Ovary (tissue), 7 donors: ENCODE measurements at regions not wholly inside any gene's neighbourhood (a gene's known extent, or its start where the extent isn't known, plus 50 kb on each side); places are given as distances from the start of the nearest gene placed in this dataset.

Experiments used
- DNase-seq, 5 donors: peaks; one replicate each; pipeline ENCODE4 v3.0.0-alpha.2; 2019 to 2020
- H3K27ac ChIP-seq, 2 donors: fragments of 200-600 bp; one replicate each; pipeline versions ENCODE4 v1.5.1 to v1.8.0; 2019 to 2022
- H3K27me3 ChIP-seq: fragments of 200-600 bp; one replicate; pipeline ENCODE4 v1.8.0; 2022
- H3K36me3 ChIP-seq: fragments of 200-600 bp; sonication (generic); one replicate; pipeline ENCODE4 v1.5.1; 2019
- H3K4me1 ChIP-seq: one replicate; pipeline ENCODE4 v1.8.1; 2013; ENCODE audit warnings: mild to moderate bottlenecking, moderate library complexity; ENCODE audit not compliant: insufficient read depth
- H3K4me3 ChIP-seq: fragments of 200-600 bp; sonication (generic); one replicate; pipeline ENCODE4 v1.5.1; 2017
- H3K9me3 ChIP-seq, 2 donors: fragments of 200-600 bp in 1 of 2; sonication (generic) in 1 of 2; one replicate each; pipeline versions ENCODE4 v1.5.1 to v1.8.1; 2013 to 2019; ENCODE audit warnings: mild to moderate bottlenecking in 1 of 2, moderate library complexity in 1 of 2
- CTCF ChIP-seq, 3 donors: fragments of 450-650 bp in 2 of 3; fragments of 200-600 bp in 1 of 3; IDR thresholded peaks; one replicate each; pipeline versions ENCODE4 v1.5.1 to v1.8.0; 2016 to 2022; ENCODE audit warnings: antibody characterized with exemption in 3 of 3, mild to moderate bottlenecking in 1 of 3
- EP300 ChIP-seq: sonication (generic); formaldehyde crosslinking; IDR thresholded peaks from one replicate; pipeline ENCODE4 v1.6.1; 2017; ENCODE audit warnings: antibody characterized with exemption
- POLR2A ChIP-seq: fragments of 450-650 bp; IDR thresholded peaks from one replicate; pipeline ENCODE4 v1.6.1; 2017; ENCODE audit warnings: antibody characterized with exemption, mild to moderate bottlenecking, moderate library complexity
- WGBS, 3 donors: extraction: QIAGEN DNeasy Blood & Tissue Kit in 1 of 3; methylation state at CpG; one replicate each; pipeline versions ENCODE4 v1.1.5 to v1.1.7; 2013 to 2017; 5-methylcytosine and 5-hydroxymethylcytosine counted together
- intact Hi-C, 4 donors: fragments of 100-400 bp; cut with DNase I; formaldehyde crosslinking; loops; one replicate each; pipeline versions ENCODE4 v1.11.0 to v1.15.1; 2022 to 2023
- donor health status: DM: no; HTN: no; CAD: no; lungs with moderate emphysema.
- donor health status: DM: no; HTN: no; CAD: no.
- donor health status: Bipolar disorder and iron deficiency.
- donor health status: DM: no; HTN: no; CAD: no.
- donor health status: DM: yes; HTN: yes; CAD: no.

- DNase-seq = no peak
- WGBS, 3 donors = 89 to 91% (median 91%) methylated on average over 7 of the region's 7 CpGs
- Histone ChIP-seq H3K27ac (no peak overlapping the region), H3K4me3 (no peak overlapping the region), H3K27me3 (no peaks in the 10 kb centered on the region), H3K4me1 (no peaks in the 10 kb centered on the region), H3K9me3 (no peaks in the 10 kb centered on the region), H3K36me3 (no peaks in the 10 kb centered on the region)
- intact Hi-C loops = no loop called here
- TF ChIP-seq POLR2A (no peak), CTCF (IDR thresholded peaks at IDR 0.05) (no peak), EP300 (no peak)
Observed at GRCh38 chr20:50252701-50253100, 62.1 kb downstream of the CEBPB start.

GRCh38 chr20:50253101-50253500 lies 62.5 kb downstream of the CEBPB start:
- Histone ChIP-seq H3K4me3 (no peak overlapping the region), H3K4me1 (no peaks in the 10 kb centered on the region), H3K9me3 (no peaks in the 10 kb centered on the region), H3K36me3 (no peaks in the 10 kb centered on the region), H3K27me3 (no peaks in the 10 kb centered on the region), H3K27ac (no peak overlapping the region)
- no peak for DNase-seq
- intact Hi-C loops = no loop called here
- TF ChIP-seq POLR2A (no peak), EP300 (no peak)
- 94 to 95% (median 95%) methylated on average over 10 of the region's 10 CpGs for WGBS, 3 donors

GRCh38 chr20:50254466-50255079 lies 63.9 kb downstream of the CEBPB start:
- 69 to 81% (median 76%) methylated on average over 11 of the region's 11 CpGs for whole genome bisulfite sequencing, 3 donors

GRCh38 chr20:50256577-50256976 lies 65.9 kb downstream of the CEBPB start:
- DNase-seq = no peak
- no peaks in the 10 kb centered on the region for H3K36me3 ChIP-seq
- H3K9me3 ChIP-seq = no peaks in the 10 kb centered on the region
- peaks cover 1% of the 10 kb centered on the region for H3K4me1 ChIP-seq
- WGBS, 3 donors = 67 to 75% (median 71%) methylated on average over 6 of the region's 6 CpGs
- H3K4me3 ChIP-seq = no peak overlapping the region
- intact Hi-C loops = no loop called here
- no peak for TF ChIP-seq CTCF (IDR thresholded peaks at IDR 0.05)
- no peak for TF ChIP-seq EP300
- no peak for TF ChIP-seq POLR2A
- H3K27ac ChIP-seq = no peak overlapping the region
- no peaks in the 10 kb centered on the region for H3K27me3 ChIP-seq

More at GRCh38 chr20:50254466-50255079, 63.9 kb downstream of the CEBPB start:
- no peaks in the 10 kb centered on the region for H3K9me3 ChIP-seq
- no peak for TF ChIP-seq EP300
- H3K4me1 ChIP-seq = no peaks in the 10 kb centered on the region
- no peaks in the 10 kb centered on the region for H3K27me3 ChIP-seq
- no peak overlapping the region for H3K27ac ChIP-seq
- no peak overlapping the region for H3K4me3 ChIP-seq
- H3K36me3 ChIP-seq = no peaks in the 10 kb centered on the region
- no peak for DNase-seq
- intact Hi-C loops = no loop called here

- 92 to 95% (median 93%) methylated on average over 8 of the region's 8 CpGs for WGBS, 3 donors
- DNase-seq = no peak
- H3K4me1 ChIP-seq = peaks cover 1% of the 10 kb centered on the region
- intact Hi-C loops = no loop called here
- no peaks in the 10 kb centered on the region for H3K9me3 ChIP-seq
- H3K4me3 ChIP-seq = no peak overlapping the region
- no peak overlapping the region for H3K27ac ChIP-seq
- H3K27me3 ChIP-seq = no peaks in the 10 kb centered on the region
- TF ChIP-seq POLR2A = no peak
- no peak for TF ChIP-seq CTCF (IDR thresholded peaks at IDR 0.05)
- no peak for TF ChIP-seq EP300
- no peaks in the 10 kb centered on the region for H3K36me3 ChIP-seq
Observed at GRCh38 chr20:50257860-50258259, 67.2 kb downstream of the CEBPB start.
